SU-DHL-6 (cell line): ENCODE measurements at regions not wholly inside any gene's neighbourhood (a gene's known extent, or its start where the extent isn't known, plus 50 kb on each side); places are given as distances from the start of the nearest gene placed in this dataset.

ENCODE experiments used
- CTCF ChIP-seq: fragments of 200-600 bp; sonication (generic); IDR thresholded peaks from one replicate; pipeline ENCODE4 v1.5.1; 2017; ENCODE audit warnings: antibody characterized with exemption, mild to moderate bottlenecking, low read length, moderate library complexity; ENCODE audit not compliant: insufficient read depth, poor library complexity, severe bottlenecking
- EZH2phosphoT487 ChIP-seq: fragments of 200-600 bp; sonication (generic), shearing (Covaris generic); conservative IDR thresholded peaks from 2 replicates; pipeline ENCODE4 v1.6.1; 2018; ENCODE audit warnings: mild to moderate bottlenecking, antibody characterized with exemption, low read length, moderate library complexity, mixed read lengths

- TF ChIP-seq CTCF (no peak), EZH2phosphoT487 (no peak)
Observed at GRCh38 chr7:47008461-47008860, 573.5 kb downstream of the TNS3 start.
